T-helper 1 cell treated with Interleukin-12 subunit alpha and Interleukin-12 subunit beta and Interleukin-4 antibody, amounts not matched to agents 30 μg/mL and 1 μg/mL, for 36 hours (primary cell): ENCODE measurements at regions not wholly inside any gene's neighbourhood (a gene's known extent, or its start where the extent isn't known, plus 50 kb on each side); places are given as distances from the start of the nearest gene placed in this dataset.
"Not testable (repeated sequence)": the region's sequence is repeated elsewhere in the genome, so short reads cannot be mapped to it uniquely, and the experiment has no call there.

Experiments used
- H3K27ac Mint-ChIP-seq: one replicate; pipeline ENCODE4 v1.8.0; 2021; ENCODE audit warnings: mild to moderate bottlenecking, mixed read lengths
- H3K27me3 Mint-ChIP-seq: one replicate; pipeline ENCODE4 v1.8.0; 2021; ENCODE audit warnings: low read depth, mixed read lengths
- H3K36me3 Mint-ChIP-seq: one replicate; pipeline ENCODE4 v1.8.0; 2021; ENCODE audit warnings: low read depth, mixed read lengths
- H3K4me1 Mint-ChIP-seq: one replicate; pipeline ENCODE4 v1.8.0; 2021; ENCODE audit warnings: low read depth, mixed read lengths
- H3K4me3 Mint-ChIP-seq: one replicate; pipeline ENCODE4 v1.8.0; 2021; ENCODE audit warnings: mild to moderate bottlenecking, moderate library complexity, mixed read lengths
- H3K9me3 Mint-ChIP-seq: one replicate; pipeline ENCODE4 v1.8.0; 2021; ENCODE audit warnings: mixed read lengths

GRCh38 chr14:41297576-41298327 is 308.9 kb upstream of the LRFN5 start:
- Mint-ChIP-seq H3K27ac (no peak overlapping the region), H3K4me3 (no peak overlapping the region), H3K27me3 (no peaks in the 10 kb centered on the region), H3K36me3 (no peaks in the 10 kb centered on the region), H3K4me1 (no peaks in the 10 kb centered on the region), H3K9me3 (peaks cover 3% of the 10 kb centered on the region)

GRCh38 chr14:41295734-41296133 is 310.9 kb upstream of the LRFN5 start:
- H3K9me3 Mint-ChIP-seq = peaks cover 8% of the 10 kb centered on the region
- no peak overlapping the region for H3K27ac Mint-ChIP-seq
- no peaks in the 10 kb centered on the region for H3K4me1 Mint-ChIP-seq
- H3K4me3 Mint-ChIP-seq = no peak overlapping the region
- no peaks in the 10 kb centered on the region for H3K36me3 Mint-ChIP-seq
- H3K27me3 Mint-ChIP-seq = no peaks in the 10 kb centered on the region

- H3K4me3 Mint-ChIP-seq = no peak overlapping the region
- H3K9me3 Mint-ChIP-seq = peaks cover 25% of the 10 kb centered on the region
- H3K36me3 Mint-ChIP-seq = no peaks in the 10 kb centered on the region
- H3K27me3 Mint-ChIP-seq = no peaks in the 10 kb centered on the region
- no peak overlapping the region for H3K27ac Mint-ChIP-seq
- H3K4me1 Mint-ChIP-seq = no peaks in the 10 kb centered on the region
Observed at GRCh38 chr14:41289025-41289424, 317.7 kb upstream of the LRFN5 start.

GRCh38 chr14:41285186-41285748 is 321.4 kb upstream of the LRFN5 start:
- H3K27ac Mint-ChIP-seq = no peak overlapping the region
- no peaks in the 10 kb centered on the region for H3K36me3 Mint-ChIP-seq
- H3K9me3 Mint-ChIP-seq = peaks cover 20% of the 10 kb centered on the region
- no peaks in the 10 kb centered on the region for H3K27me3 Mint-ChIP-seq
- H3K4me1 Mint-ChIP-seq = no peaks in the 10 kb centered on the region
- H3K4me3 Mint-ChIP-seq = no peak overlapping the region

GRCh38 chr14:41280745-41281144 is 325.9 kb upstream of the LRFN5 start:
- Mint-ChIP-seq H3K27me3 (no peaks in the 10 kb centered on the region), H3K4me1 (no peaks in the 10 kb centered on the region), H3K27ac (no peak overlapping the region), H3K9me3 (no peaks in the 10 kb centered on the region), H3K36me3 (no peaks in the 10 kb centered on the region), H3K4me3 (no peak overlapping the region)

GRCh38 chr14:41277450-41277849 is 329.2 kb upstream of the LRFN5 start:
- Mint-ChIP-seq H3K27ac (no peak overlapping the region), H3K9me3 (no peaks in the 10 kb centered on the region), H3K4me1 (no peaks in the 10 kb centered on the region)

GRCh38 chr14:41257476-41257875 is 349.2 kb upstream of the LRFN5 start:
- no peaks in the 10 kb centered on the region for H3K4me1 Mint-ChIP-seq
- no peaks in the 10 kb centered on the region for H3K27me3 Mint-ChIP-seq
- no peak overlapping the region for H3K4me3 Mint-ChIP-seq
- H3K9me3 Mint-ChIP-seq = no peaks in the 10 kb centered on the region
- H3K36me3 Mint-ChIP-seq = no peaks in the 10 kb centered on the region
- no peak overlapping the region for H3K27ac Mint-ChIP-seq

More at GRCh38 chr14:41277450-41277849, 329.2 kb upstream of the LRFN5 start:
- Mint-ChIP-seq H3K27me3 (no peaks in the 10 kb centered on the region), H3K36me3 (no peaks in the 10 kb centered on the region), H3K4me3 (no peak overlapping the region)

GRCh38 chr14:41235466-41235865 is 371.2 kb upstream of the LRFN5 start:
- no peaks in the 10 kb centered on the region for H3K27me3 Mint-ChIP-seq
- no peaks in the 10 kb centered on the region for H3K4me1 Mint-ChIP-seq
- H3K27ac Mint-ChIP-seq = no peak overlapping the region
- peaks cover 23% of the 10 kb centered on the region for H3K9me3 Mint-ChIP-seq
- no peak overlapping the region for H3K4me3 Mint-ChIP-seq
- H3K36me3 Mint-ChIP-seq = no peaks in the 10 kb centered on the region

GRCh38 chr14:41230683-41231082 is 376.0 kb upstream of the LRFN5 start:
- H3K9me3 Mint-ChIP-seq = peaks cover 21% of the 10 kb centered on the region
- H3K4me3 Mint-ChIP-seq = no peak overlapping the region
- H3K27ac Mint-ChIP-seq = no peak overlapping the region
- H3K36me3 Mint-ChIP-seq = no peaks in the 10 kb centered on the region
- H3K4me1 Mint-ChIP-seq = no peaks in the 10 kb centered on the region
- no peaks in the 10 kb centered on the region for H3K27me3 Mint-ChIP-seq

- Mint-ChIP-seq H3K27me3 (no peaks in the 10 kb centered on the region), H3K4me1 (no peaks in the 10 kb centered on the region), H3K27ac (no peak overlapping the region), H3K36me3 (no peaks in the 10 kb centered on the region), H3K4me3 (no peak overlapping the region), H3K9me3 (peaks cover 15% of the 10 kb centered on the region)
Observed at GRCh38 chr14:41229824-41230223, 376.9 kb upstream of the LRFN5 start.

GRCh38 chr14:41225433-41225832 is 381.2 kb upstream of the LRFN5 start:
- Mint-ChIP-seq H3K36me3 (no peaks in the 10 kb centered on the region), H3K4me1 (no peaks in the 10 kb centered on the region), H3K27ac (no peak overlapping the region), H3K27me3 (no peaks in the 10 kb centered on the region), H3K4me3 (no peak overlapping the region), H3K9me3 (peaks cover 3% of the 10 kb centered on the region)

- H3K27me3 Mint-ChIP-seq = no peaks in the 10 kb centered on the region
- H3K9me3 Mint-ChIP-seq = peaks cover 3% of the 10 kb centered on the region
- no peaks in the 10 kb centered on the region for H3K36me3 Mint-ChIP-seq
- no peak overlapping the region for H3K27ac Mint-ChIP-seq
- no peaks in the 10 kb centered on the region for H3K4me1 Mint-ChIP-seq
- H3K4me3 Mint-ChIP-seq = no peak overlapping the region
Observed at GRCh38 chr14:41222581-41222980, 384.1 kb upstream of the LRFN5 start.

- H3K9me3 Mint-ChIP-seq, H3K4me1 Mint-ChIP-seq, H3K4me3 Mint-ChIP-seq, H3K36me3 Mint-ChIP-seq, H3K27ac Mint-ChIP-seq, H3K27me3 Mint-ChIP-seq: not testable (repeated sequence)
Observed at GRCh38 chr14:41214978-41215377, 391.7 kb upstream of the LRFN5 start.

- Mint-ChIP-seq H3K4me1 (no peaks in the 10 kb centered on the region), H3K27me3 (no peaks in the 10 kb centered on the region), H3K27ac (no peak overlapping the region), H3K36me3 (no peaks in the 10 kb centered on the region), H3K9me3 (peaks cover 5% of the 10 kb centered on the region), H3K4me3 (no peak overlapping the region)
Observed at GRCh38 chr14:41201696-41202095, 405.0 kb upstream of the LRFN5 start.

- peaks cover 42% of the 10 kb centered on the region for H3K9me3 Mint-ChIP-seq
- H3K4me3 Mint-ChIP-seq = no peak overlapping the region
- H3K4me1 Mint-ChIP-seq = no peaks in the 10 kb centered on the region
- no peaks in the 10 kb centered on the region for H3K36me3 Mint-ChIP-seq
- no peaks in the 10 kb centered on the region for H3K27me3 Mint-ChIP-seq
- H3K27ac Mint-ChIP-seq = no peak overlapping the region
Observed at GRCh38 chr14:41187868-41188267, 418.8 kb upstream of the LRFN5 start.
